Loucy (cell line): ENCODE measurements at regions not wholly inside any gene's neighbourhood (a gene's known extent, or its start where the extent isn't known, plus 50 kb on each side); places are given as distances from the start of the nearest gene placed in this dataset.

Source experiments
- EZH2phosphoT487 ChIP-seq: fragments of 200-600 bp; IDR thresholded peaks from 2 replicates; pipeline ENCODE4 v1.6.1; 2018; ENCODE audit warnings: antibody characterized with exemption, mild to moderate bottlenecking, moderate library complexity, borderline replicate concordance
- TF ChIP-seq, protein P1 (sequence below): fragments of 200-600 bp; sonication (generic); conservative IDR thresholded peaks from 2 replicates; pipeline ENCODE4 v1.5.1; 2014; ENCODE audit warnings: mild to moderate bottlenecking, antibody characterized with exemption, low read length

DNA sequence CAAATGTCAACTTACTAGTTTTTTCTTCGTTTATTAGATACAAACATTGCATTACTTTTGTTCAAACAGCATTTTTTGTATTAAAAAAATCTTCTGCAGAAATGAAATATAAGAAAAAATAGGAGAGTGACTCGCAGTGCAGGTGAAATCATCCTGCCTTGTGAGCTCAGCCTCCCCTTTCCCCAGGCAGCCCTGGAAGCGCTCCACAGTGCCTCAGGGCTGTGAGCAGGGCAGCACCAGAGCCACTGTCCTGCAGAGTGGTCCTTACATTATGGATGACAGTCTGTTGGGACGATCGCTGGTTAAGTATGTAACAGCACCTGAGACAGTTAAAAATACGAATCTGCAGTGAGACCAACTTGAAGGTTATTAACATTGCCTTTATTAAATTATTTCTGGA lies 695.4 kb upstream of the POM121L12 start:
- TF ChIP-seq, protein P1, sequence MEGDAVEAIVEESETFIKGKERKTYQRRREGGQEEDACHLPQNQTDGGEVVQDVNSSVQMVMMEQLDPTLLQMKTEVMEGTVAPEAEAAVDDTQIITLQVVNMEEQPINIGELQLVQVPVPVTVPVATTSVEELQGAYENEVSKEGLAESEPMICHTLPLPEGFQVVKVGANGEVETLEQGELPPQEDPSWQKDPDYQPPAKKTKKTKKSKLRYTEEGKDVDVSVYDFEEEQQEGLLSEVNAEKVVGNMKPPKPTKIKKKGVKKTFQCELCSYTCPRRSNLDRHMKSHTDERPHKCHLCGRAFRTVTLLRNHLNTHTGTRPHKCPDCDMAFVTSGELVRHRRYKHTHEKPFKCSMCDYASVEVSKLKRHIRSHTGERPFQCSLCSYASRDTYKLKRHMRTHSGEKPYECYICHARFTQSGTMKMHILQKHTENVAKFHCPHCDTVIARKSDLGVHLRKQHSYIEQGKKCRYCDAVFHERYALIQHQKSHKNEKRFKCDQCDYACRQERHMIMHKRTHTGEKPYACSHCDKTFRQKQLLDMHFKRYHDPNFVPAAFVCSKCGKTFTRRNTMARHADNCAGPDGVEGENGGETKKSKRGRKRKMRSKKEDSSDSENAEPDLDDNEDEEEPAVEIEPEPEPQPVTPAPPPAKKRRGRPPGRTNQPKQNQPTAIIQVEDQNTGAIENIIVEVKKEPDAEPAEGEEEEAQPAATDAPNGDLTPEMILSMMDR: no peak
- TF ChIP-seq EZH2phosphoT487: no peak
